ENCODE measurements at regions not wholly inside any gene's neighbourhood (a gene's known extent, or its start where the extent isn't known, plus 50 kb on each side); places are given as distances from the start of the nearest gene placed in this dataset.

- no peaks in the 10 kb centered on the region for H3K27me3 ChIP-seq (ENCODE audit: low read length)
- H3K9me2 ChIP-seq (replicated peaks; ENCODE audit: insufficient read depth, low read length): no peaks in the 10 kb centered on the region
- no peak overlapping the region for H3K4me2 ChIP-seq (ENCODE audit: low read depth, low read length, poor library complexity, severe bottlenecking)
- TF ChIP-seq CTCF (IDR thresholded peaks at IDR 0.05; ENCODE audit: insufficient read depth, low read length, poor library complexity, severe bottlenecking): no peak
- no peak for TF ChIP-seq EZH2phosphoT487 (conservative IDR thresholded peaks at IDR 0.05; ENCODE audit: low read length)
- no peaks in the 10 kb centered on the region for H3K79me2 ChIP-seq (ENCODE audit: insufficient read depth, low read length)
- H3K4me3 ChIP-seq (ENCODE audit: insufficient read depth, low read length, poor library complexity, severe bottlenecking): no peak overlapping the region
- no peak overlapping the region for H2AFZ ChIP-seq (ENCODE audit: low read depth, low read length, severe bottlenecking)
- H3F3A ChIP-seq (ENCODE audit: insufficient read depth): no peaks in the 10 kb centered on the region
- no peaks in the 10 kb centered on the region for H4K20me1 ChIP-seq (ENCODE audit: low read depth, low read length)
- no peak overlapping the region for H3K9ac ChIP-seq (ENCODE audit: low read length)
- no peaks in the 10 kb centered on the region for H3K36me3 ChIP-seq (ENCODE audit: low read length)
- H3K27ac ChIP-seq (ENCODE audit: low read depth, low read length): no peak overlapping the region
- no peaks in the 10 kb centered on the region for H3K9me3 ChIP-seq (ENCODE audit: insufficient read depth, low read length)
These were observed 119.0 kb upstream of the PROK2 start for GRCh38 chr3:71903936-71904335.

GRCh38 chr3:71903112-71903495 lies 118.2 kb upstream of the PROK2 start:
- Histone ChIP-seq H4K20me1 (ENCODE audit: low read depth, low read length) (no peaks in the 10 kb centered on the region), H3K9me2 (replicated peaks; ENCODE audit: insufficient read depth, low read length) (no peaks in the 10 kb centered on the region), H3K9ac (ENCODE audit: low read length) (no peak overlapping the region), H3K27me3 (ENCODE audit: low read length) (no peaks in the 10 kb centered on the region), H3F3A (ENCODE audit: insufficient read depth) (no peaks in the 10 kb centered on the region), H2AFZ (ENCODE audit: low read depth, low read length, severe bottlenecking) (no peak overlapping the region), H3K4me3 (ENCODE audit: insufficient read depth, low read length, poor library complexity, severe bottlenecking) (no peak overlapping the region), H3K4me2 (ENCODE audit: low read depth, low read length, poor library complexity, severe bottlenecking) (no peak overlapping the region), H3K79me2 (ENCODE audit: insufficient read depth, low read length) (no peaks in the 10 kb centered on the region), H3K36me3 (ENCODE audit: low read length) (no peaks in the 10 kb centered on the region), H3K9me3 (ENCODE audit: insufficient read depth, low read length) (no peaks in the 10 kb centered on the region), H3K27ac (ENCODE audit: low read depth, low read length) (no peak overlapping the region)
- TF ChIP-seq EZH2phosphoT487 (conservative IDR thresholded peaks at IDR 0.05; ENCODE audit: low read length) (no peak), CTCF (IDR thresholded peaks at IDR 0.05; ENCODE audit: insufficient read depth, low read length, poor library complexity, severe bottlenecking) (no peak)

- Histone ChIP-seq H3K4me3 (ENCODE audit: insufficient read depth, low read length, poor library complexity, severe bottlenecking) (no peak overlapping the region), H3K27me3 (ENCODE audit: low read length) (no peaks in the 10 kb centered on the region), H3K36me3 (ENCODE audit: low read length) (no peaks in the 10 kb centered on the region), H3K9ac (ENCODE audit: low read length) (no peak overlapping the region), H3F3A (ENCODE audit: insufficient read depth) (no peaks in the 10 kb centered on the region), H3K79me2 (ENCODE audit: insufficient read depth, low read length) (no peaks in the 10 kb centered on the region), H2AFZ (ENCODE audit: low read depth, low read length, severe bottlenecking) (no peak overlapping the region), H3K4me2 (ENCODE audit: low read depth, low read length, poor library complexity, severe bottlenecking) (no peak overlapping the region), H3K9me2 (replicated peaks; ENCODE audit: insufficient read depth, low read length) (no peaks in the 10 kb centered on the region), H3K27ac (ENCODE audit: low read depth, low read length) (no peak overlapping the region), H3K9me3 (ENCODE audit: insufficient read depth, low read length) (no peaks in the 10 kb centered on the region), H4K20me1 (ENCODE audit: low read depth, low read length) (no peaks in the 10 kb centered on the region)
- no peak for TF ChIP-seq CTCF (IDR thresholded peaks at IDR 0.05; ENCODE audit: insufficient read depth, low read length, poor library complexity, severe bottlenecking)
- no peak for TF ChIP-seq EZH2phosphoT487 (conservative IDR thresholded peaks at IDR 0.05; ENCODE audit: low read length)
These were observed 117.5 kb upstream of the PROK2 start for GRCh38 chr3:71902258-71903111.

Data from SU-DHL-6 (cell line).